Tibial nerve (tissue), 4 donors: ENCODE measurements at regions not wholly inside any gene's neighbourhood (a gene's known extent, or its start where the extent isn't known, plus 50 kb on each side); places are given as distances from the start of the nearest gene placed in this dataset.
"Not testable (repeated sequence)": the region's sequence is repeated elsewhere in the genome, so short reads cannot be mapped to it uniquely, and the experiment has no call there.

Experiments
- DNase-seq, 2 donors: peaks; one replicate each; pipeline ENCODE4 v3.0.0-alpha.2; 2019; ENCODE audit warnings: low spot score in 2 of 2
- H3K27ac ChIP-seq, 4 donors: fragments of 200-600 bp; sonication (generic) in 3 of 4; one replicate each; pipeline ENCODE4 v1.5.1; 2017 to 2019; ENCODE audit warnings: mild to moderate bottlenecking in 1 of 4
- H3K27me3 ChIP-seq, 2 donors: fragments of 200-600 bp; sonication (generic) in 1 of 2; one replicate each; pipeline versions ENCODE4 v1.5.1 to v1.6.0; 2017 to 2019
- H3K36me3 ChIP-seq, 3 donors: fragments of 200-600 bp; sonication (generic); one replicate each; pipeline ENCODE4 v1.5.1; 2018 to 2019
- H3K4me1 ChIP-seq, 4 donors: fragments of 200-600 bp; sonication (generic) in 3 of 4; one replicate each; pipeline ENCODE4 v1.5.1; 2017 to 2019
- H3K4me3 ChIP-seq, 4 donors: fragments of 200-600 bp; sonication (generic) in 3 of 4; one replicate each; pipeline ENCODE4 v1.5.1; 2017 to 2019; ENCODE audit warnings: mild to moderate bottlenecking in 1 of 4, moderate library complexity in 1 of 4
- H3K9me3 ChIP-seq, 4 donors: fragments of 200-600 bp; sonication (generic) in 3 of 4; one replicate each; pipeline ENCODE4 v1.5.1; 2017 to 2019
- CTCF ChIP-seq, 5 experiments: fragments of 200-600 bp in 3 of 5; fragments of 450-650 bp in 2 of 5; sonication (generic) in 3 of 5; IDR thresholded peaks; one replicate each; pipeline ENCODE4 v1.5.1; 2016 to 2019; ENCODE audit warnings: antibody characterized with exemption in 5 of 5, mild to moderate bottlenecking in 3 of 5, moderate library complexity in 2 of 5
- EP300 ChIP-seq, 2 donors: sonication (generic); formaldehyde crosslinking; IDR thresholded peaks; one replicate each; pipeline ENCODE4 v1.6.1; 2017; ENCODE audit warnings: antibody characterized with exemption in 2 of 2, mild to moderate bottlenecking in 1 of 2
- POLR2A ChIP-seq, 2 donors: fragments of 450-650 bp; IDR thresholded peaks; one replicate each; pipeline ENCODE4 v1.6.1; 2017; ENCODE audit warnings: antibody characterized with exemption in 2 of 2, mild to moderate bottlenecking in 2 of 2, moderate library complexity in 2 of 2
- WGBS, 2 donors: methylation state at CpG; one replicate each; pipeline ENCODE4 v1.1.5; 2018; 5-methylcytosine and 5-hydroxymethylcytosine counted together

- Histone ChIP-seq H3K36me3 (no peaks in the 10 kb centered on the region), H3K4me1 (no peaks in the 10 kb centered on the region), H3K4me3 (no peak overlapping the region), H3K9me3 (peaks cover 0 to 26% (median 0%) of the 10 kb centered on the region in 4 donors), H3K27me3 (no peaks in the 10 kb centered on the region), H3K27ac (no peak overlapping the region)
- TF ChIP-seq POLR2A (IDR thresholded peaks at IDR 0.05) (no peak), CTCF (IDR thresholded peaks at IDR 0.05) (no peak), EP300 (IDR thresholded peaks at IDR 0.05) (no peak)
- no peak for DNase-seq
Observed at GRCh38 chr20:29790510-29790909, 1467.0 kb upstream of the DEFB115 start.

- H3K4me1 ChIP-seq, H3K36me3 ChIP-seq, H3K9me3 ChIP-seq, H3K27me3 ChIP-seq, DNase-seq, H3K4me3 ChIP-seq, H3K27ac ChIP-seq: not testable (repeated sequence)
- 57% methylated on average over 4 of the region's 4 CpGs for WGBS, 2 donors
Observed at GRCh38 chr20:29831508-29831907, 1426.0 kb upstream of the DEFB115 start.

- not testable (repeated sequence) for H3K9me3 ChIP-seq, H3K4me1 ChIP-seq, H3K27ac ChIP-seq, H3K27me3 ChIP-seq, H3K36me3 ChIP-seq, DNase-seq, H3K4me3 ChIP-seq
- WGBS, 2 donors, result 58 to 65% methylated on average over 6 of the region's 6 CpGs
Observed at GRCh38 chr20:29868014-29868413, 1389.5 kb upstream of the DEFB115 start.

GRCh38 chr20:29868688-29869087 is 1388.8 kb upstream of the DEFB115 start:
- not testable (repeated sequence) for H3K9me3 ChIP-seq, H3K27ac ChIP-seq, H3K27me3 ChIP-seq, DNase-seq, H3K36me3 ChIP-seq, H3K4me3 ChIP-seq, H3K4me1 ChIP-seq
- 64 to 70% methylated on average over 4 of the region's 4 CpGs for WGBS, 2 donors

- H3K27me3 ChIP-seq, H3K36me3 ChIP-seq, H3K4me3 ChIP-seq, H3K27ac ChIP-seq, DNase-seq, H3K4me1 ChIP-seq: not testable (repeated sequence)
- WGBS, 2 donors, result 57 to 62% methylated on average over 2 of the region's 2 CpGs
- H3K9me3 ChIP-seq, result peaks cover 0 to 33% (median 0%) of the 10 kb centered on the region in 4 donors
Observed at GRCh38 chr20:29871816-29872215, 1385.6 kb upstream of the DEFB115 start.

- no peak for DNase-seq
- Histone ChIP-seq H3K9me3 (peaks cover 0 to 52% (median 0%) of the 10 kb centered on the region in 4 donors), H3K36me3 (no peaks in the 10 kb centered on the region), H3K4me3 (no peak overlapping the region), H3K4me1 (no peaks in the 10 kb centered on the region), H3K27ac (no peak overlapping the region), H3K27me3 (no peaks in the 10 kb centered on the region)
- TF ChIP-seq EP300 (IDR thresholded peaks at IDR 0.05) (no peak), POLR2A (IDR thresholded peaks at IDR 0.05) (no peak), CTCF (IDR thresholded peaks at IDR 0.05) (no peak)
- 61 to 74% methylated on average over 16 to 24 of the region's 28 CpGs for WGBS, 2 donors
Observed at GRCh38 chr20:29873946-29874345, 1383.5 kb upstream of the DEFB115 start.

- no peak for DNase-seq
- Histone ChIP-seq H3K27me3 (no peaks in the 10 kb centered on the region), H3K27ac (no peak overlapping the region), H3K36me3 (no peaks in the 10 kb centered on the region), H3K9me3 (peaks cover 0 to 59% (median 0%) of the 10 kb centered on the region in 4 donors), H3K4me1 (no peaks in the 10 kb centered on the region), H3K4me3 (no peak overlapping the region)
- TF ChIP-seq EP300 (IDR thresholded peaks at IDR 0.05) (no peak), CTCF (IDR thresholded peaks at IDR 0.05) (no peak), POLR2A (IDR thresholded peaks at IDR 0.05) (no peak)
- 76 to 79% methylated on average over 25 of the region's 25 CpGs for WGBS, 2 donors
Observed at GRCh38 chr20:29874476-29875202, 1382.8 kb upstream of the DEFB115 start.

- WGBS, 2 donors, result 82 to 83% methylated on average over 27 of the region's 27 CpGs
- H3K27me3 ChIP-seq, H3K27ac ChIP-seq, DNase-seq, H3K4me1 ChIP-seq, H3K4me3 ChIP-seq, H3K36me3 ChIP-seq: not testable (repeated sequence)
- peaks cover 0 to 61% (median 0%) of the 10 kb centered on the region in 4 donors for H3K9me3 ChIP-seq
Observed at GRCh38 chr20:29875321-29876083, 1382.0 kb upstream of the DEFB115 start.

GRCh38 chr20:29876084-29876910 is 1381.2 kb upstream of the DEFB115 start:
- H3K9me3 ChIP-seq, result peaks cover 0 to 61% (median 0%) of the 10 kb centered on the region in 4 donors
- H3K4me3 ChIP-seq, H3K36me3 ChIP-seq, H3K27ac ChIP-seq, H3K4me1 ChIP-seq, H3K27me3 ChIP-seq, DNase-seq: not testable (repeated sequence)
- WGBS, 2 donors, result 82 to 86% methylated on average over 41 of the region's 41 CpGs
